ENCODE measurements at regions not wholly inside any gene's neighbourhood (a gene's known extent, or its start where the extent isn't known, plus 50 kb on each side); places are given as distances from the start of the nearest gene placed in this dataset.

GRCh38 chr21:16073586-16073985, 343.8 kb downstream of the USP25 start:
- no peak for TF ChIP-seq CTCF (IDR thresholded peaks at IDR 0.05; ENCODE audit: insufficient read depth in 1 of 2, low read depth in 1 of 2, low read length in 1 of 2, severe bottlenecking in 1 of 2, unreplicated experiment in 1 of 2)
- BruUV-seq (replicated peaks), result no TSS peak
- Mint-ChIP-seq H3K36me3 (ENCODE audit: insufficient read depth, unreplicated experiment) (no peaks in the 10 kb centered on the region), H3K9me3 (ENCODE audit: unreplicated experiment) (no peaks in the 10 kb centered on the region), H3K4me3 (ENCODE audit: unreplicated experiment) (no peak overlapping the region), H3K4me1 (ENCODE audit: low read depth, unreplicated experiment) (no peaks in the 10 kb centered on the region), H3K27me3 (ENCODE audit: insufficient read depth, unreplicated experiment) (peaks cover 2% of the 10 kb centered on the region), H3K27ac (ENCODE audit: unreplicated experiment) (no peak overlapping the region)
- H3K36me3 ChIP-seq (ENCODE audit: control insufficient read depth, insufficient read depth, low read length), result no peaks in the 10 kb centered on the region
- no peaks in the 10 kb centered on the region for H3K4me1 ChIP-seq
- CTCF ChIA-PET, result no interaction called here
- intact Hi-C loops (cut with micrococcal nuclease; ENCODE audit: unreplicated experiment), result no loop called here
- H3K9me3 ChIP-seq, result no peaks in the 10 kb centered on the region
- no peaks in the 10 kb centered on the region for H3K27me3 ChIP-seq (replicated peaks; ENCODE audit: control insufficient read depth, insufficient read depth, low read length)
- DNase-seq, result no peak
- H3K4me3 ChIP-seq (ENCODE audit: low read depth, low read length), result no peak overlapping the region
- POLR2A ChIA-PET, result no interaction called here

- H3K9me3 Mint-ChIP-seq (ENCODE audit: unreplicated experiment), result no peaks in the 10 kb centered on the region
- Histone ChIP-seq H3K4me1 (no peaks in the 10 kb centered on the region), H3K27me3 (replicated peaks; ENCODE audit: control insufficient read depth, insufficient read depth, low read length) (no peaks in the 10 kb centered on the region), H3K4me3 (ENCODE audit: low read depth, low read length) (no peak overlapping the region), H3K9me3 (no peaks in the 10 kb centered on the region), H3K36me3 (ENCODE audit: control insufficient read depth, insufficient read depth, low read length) (no peaks in the 10 kb centered on the region)
- no TSS peak for BruUV-seq (replicated peaks)
- intact Hi-C loops (cut with micrococcal nuclease; ENCODE audit: unreplicated experiment), result no loop called here
- no peaks in the 10 kb centered on the region for H3K4me1 Mint-ChIP-seq (ENCODE audit: low read depth, unreplicated experiment)
- no peaks in the 10 kb centered on the region for H3K27me3 Mint-ChIP-seq (ENCODE audit: insufficient read depth, unreplicated experiment)
- no peak for DNase-seq
- no peaks in the 10 kb centered on the region for H3K36me3 Mint-ChIP-seq (ENCODE audit: insufficient read depth, unreplicated experiment)
- no peak overlapping the region for H3K27ac Mint-ChIP-seq (ENCODE audit: unreplicated experiment)
- ChIA-PET POLR2A (no interaction called here), CTCF (no interaction called here)
- H3K4me3 Mint-ChIP-seq (ENCODE audit: unreplicated experiment), result no peak overlapping the region
- TF ChIP-seq CTCF (IDR thresholded peaks at IDR 0.05; ENCODE audit: insufficient read depth in 1 of 2, low read depth in 1 of 2, low read length in 1 of 2, severe bottlenecking in 1 of 2, unreplicated experiment in 1 of 2), result no peak
Observed at GRCh38 chr21:16074950-16075489, 345.2 kb downstream of the USP25 start.

GRCh38 chr21:16075649-16076282, 346.0 kb downstream of the USP25 start:
- no peak for TF ChIP-seq CTCF (IDR thresholded peaks at IDR 0.05; ENCODE audit: insufficient read depth in 1 of 2, low read depth in 1 of 2, low read length in 1 of 2, severe bottlenecking in 1 of 2, unreplicated experiment in 1 of 2)
- Mint-ChIP-seq H3K27ac (ENCODE audit: unreplicated experiment) (no peak overlapping the region), H3K27me3 (ENCODE audit: insufficient read depth, unreplicated experiment) (no peaks in the 10 kb centered on the region), H3K4me1 (ENCODE audit: low read depth, unreplicated experiment) (no peaks in the 10 kb centered on the region), H3K4me3 (ENCODE audit: unreplicated experiment) (no peak overlapping the region), H3K36me3 (ENCODE audit: insufficient read depth, unreplicated experiment) (no peaks in the 10 kb centered on the region), H3K9me3 (ENCODE audit: unreplicated experiment) (no peaks in the 10 kb centered on the region)
- Histone ChIP-seq H3K4me3 (ENCODE audit: low read depth, low read length) (no peak overlapping the region), H3K4me1 (no peaks in the 10 kb centered on the region), H3K27me3 (replicated peaks; ENCODE audit: control insufficient read depth, insufficient read depth, low read length) (no peaks in the 10 kb centered on the region), H3K36me3 (ENCODE audit: control insufficient read depth, insufficient read depth, low read length) (no peaks in the 10 kb centered on the region), H3K9me3 (no peaks in the 10 kb centered on the region)
- no TSS peak for BruUV-seq (replicated peaks)
- CTCF ChIA-PET, result no interaction called here
- DNase-seq, result no peak
- POLR2A ChIA-PET, result no interaction called here
- intact Hi-C loops (cut with micrococcal nuclease; ENCODE audit: unreplicated experiment), result no loop called here
